ENCODE measurements at regions not wholly inside any gene's neighbourhood (a gene's known extent, or its start where the extent isn't known, plus 50 kb on each side); places are given as distances from the start of the nearest gene placed in this dataset.

- no peak for TF ChIP-seq GATA2 (IDR thresholded peaks at IDR 0.05; ENCODE audit: low read depth, low read length)
- TF ChIP-seq GATA3 (IDR thresholded peaks at IDR 0.05; ENCODE audit: low read depth, low read length): no peak
Measured at GRCh38 chr13:65748227-65748626, 1481.9 kb downstream of the PCDH9 start.
